ENCODE measurements at regions not wholly inside any gene's neighbourhood (a gene's known extent, or its start where the extent isn't known, plus 50 kb on each side); places are given as distances from the start of the nearest gene placed in this dataset.

- TF ChIP-seq CTCF (optimal IDR thresholded peaks at IDR 0.05 in 1 of 3, IDR thresholded peaks at IDR 0.05 in 1 of 3, conservative IDR thresholded peaks at IDR 0.05 in 1 of 3; ENCODE audit: extremely low read depth in 1 of 3, insufficient read depth in 2 of 3, low read length in 3 of 3) (no peak), EZH2 (IDR thresholded peaks at IDR 0.05; ENCODE audit: low read length) (no peak)
Measured at GRCh38 chr5:116982035-116982434, 407.4 kb upstream of the SEMA6A start.

All from keratinocyte (primary cell).